ENCODE measurements at regions not wholly inside any gene's neighbourhood (a gene's known extent, or its start where the extent isn't known, plus 50 kb on each side); places are given as distances from the start of the nearest gene placed in this dataset.

DNA sequence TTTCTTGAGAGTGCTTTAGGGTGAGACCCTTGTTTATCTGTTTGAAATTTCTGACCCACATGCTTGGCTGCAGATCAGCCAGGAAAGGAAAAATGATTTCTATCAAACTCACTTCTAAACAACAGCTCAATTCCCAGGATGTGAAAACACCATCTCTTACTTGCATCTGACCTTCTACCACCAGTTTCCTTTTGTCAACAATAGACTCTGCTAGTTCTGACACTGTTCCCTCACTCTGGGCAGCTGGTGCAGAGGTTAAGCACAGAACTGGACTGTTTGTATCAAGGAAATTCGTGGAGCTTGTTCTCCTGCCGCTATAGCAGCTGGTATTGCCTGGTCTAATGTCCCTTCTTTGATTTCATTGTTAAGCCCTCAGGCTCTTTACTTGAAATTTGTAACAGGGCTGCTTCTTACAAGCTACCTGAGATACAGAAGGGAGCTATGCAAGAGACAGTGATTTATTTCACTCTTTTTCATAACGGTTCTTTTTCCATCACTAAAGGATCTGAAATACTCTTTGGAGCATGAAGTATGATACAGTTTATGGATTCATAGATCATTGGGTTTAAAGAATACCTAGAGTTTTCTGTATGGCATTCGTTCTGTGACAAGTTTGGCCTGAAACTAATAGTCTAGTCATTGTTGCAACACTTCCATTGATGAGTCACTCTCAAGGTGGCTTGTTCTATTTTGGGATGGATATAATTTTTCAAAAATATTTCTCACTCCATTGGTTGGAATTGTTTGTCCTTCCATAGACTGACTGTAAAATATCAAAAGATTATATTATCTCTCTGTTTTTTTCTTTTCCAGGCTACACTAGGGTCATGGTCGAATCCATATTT, 178.2 kb upstream of the ZC3H12C start:
- Histone ChIP-seq H3K27me3 (no peaks in the 10 kb centered on the region), H3K27ac (no peak overlapping the region), H3K4me1 (peaks cover 0 to 5% (median 0%) of the 10 kb centered on the region in 4 donors), H3K9me3 (no peaks in the 10 kb centered on the region), H3K4me3 (no peak overlapping the region), H3K36me3 (no peaks in the 10 kb centered on the region)
- DNase-seq (ENCODE audit: low spot score in 2 of 2) = no peak
- 45 to 47% methylated on average over 5 of the region's 5 CpGs for WGBS, 2 donors
- no peak for TF ChIP-seq CTCF (IDR thresholded peaks at IDR 0.05)
- TF ChIP-seq POLR2A (IDR thresholded peaks at IDR 0.05) = no peak
- TF ChIP-seq EP300 (IDR thresholded peaks at IDR 0.05) = no peak

GRCh38 chr11:109926941-109927340, 166.3 kb upstream of the ZC3H12C start:
- H3K4me1 ChIP-seq = no peaks in the 10 kb centered on the region
- peaks cover 0 to 20% (median 4%) of the 10 kb centered on the region in 4 donors for H3K9me3 ChIP-seq
- H3K27me3 ChIP-seq = no peaks in the 10 kb centered on the region
- no peak overlapping the region for H3K4me3 ChIP-seq
- 55% methylated on average over 3 of the region's 3 CpGs for WGBS, 2 donors
- no peak overlapping the region for H3K27ac ChIP-seq
- DNase-seq (ENCODE audit: low spot score in 2 of 2) = no peak
- no peaks in the 10 kb centered on the region for H3K36me3 ChIP-seq
- no peak for TF ChIP-seq CTCF (IDR thresholded peaks at IDR 0.05)
- TF ChIP-seq EP300 (IDR thresholded peaks at IDR 0.05) = no peak
- no peak for TF ChIP-seq POLR2A (IDR thresholded peaks at IDR 0.05)

DNA sequence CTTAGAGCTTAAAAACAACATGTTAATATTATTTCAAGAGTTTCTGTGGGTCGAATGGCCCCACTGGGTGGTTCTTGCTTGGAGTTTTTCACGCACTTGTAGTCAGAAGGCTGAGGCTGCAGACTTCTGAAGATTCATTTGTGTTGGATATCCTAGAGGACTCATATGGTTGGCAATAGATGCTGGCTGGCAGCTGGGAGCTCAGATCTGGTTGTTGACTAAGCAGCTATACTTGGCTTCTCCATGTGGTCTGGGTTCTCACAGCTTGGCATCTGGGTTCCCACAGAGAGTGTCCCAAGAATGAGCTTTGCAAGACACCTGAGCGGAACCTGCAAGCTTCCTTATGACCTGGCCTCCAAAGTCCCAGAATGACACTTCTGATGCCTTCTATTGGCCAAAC, 163.9 kb upstream of the ZC3H12C start:
- H3K27me3 ChIP-seq = no peaks in the 10 kb centered on the region
- 80 to 83% methylated on average over 3 of the region's 3 CpGs for WGBS, 2 donors
- no peaks in the 10 kb centered on the region for H3K4me1 ChIP-seq
- peaks cover 0 to 12% (median 3%) of the 10 kb centered on the region in 4 donors for H3K9me3 ChIP-seq
- no peaks in the 10 kb centered on the region for H3K36me3 ChIP-seq
- no peak overlapping the region for H3K27ac ChIP-seq
- no peak for DNase-seq (ENCODE audit: low spot score in 2 of 2)
- H3K4me3 ChIP-seq = no peak overlapping the region
- no peak for TF ChIP-seq CTCF (IDR thresholded peaks at IDR 0.05)
- no peak for TF ChIP-seq POLR2A (IDR thresholded peaks at IDR 0.05)
- TF ChIP-seq EP300 (IDR thresholded peaks at IDR 0.05) = no peak

GRCh38 chr11:109933126-109933525, 160.1 kb upstream of the ZC3H12C start:
- 92% methylated on average over 4 of the region's 4 CpGs for WGBS, 2 donors
- TF ChIP-seq POLR2A (IDR thresholded peaks at IDR 0.05) = no peak
- TF ChIP-seq CTCF (IDR thresholded peaks at IDR 0.05) = no peak
- no peak for TF ChIP-seq EP300 (IDR thresholded peaks at IDR 0.05)

DNA sequence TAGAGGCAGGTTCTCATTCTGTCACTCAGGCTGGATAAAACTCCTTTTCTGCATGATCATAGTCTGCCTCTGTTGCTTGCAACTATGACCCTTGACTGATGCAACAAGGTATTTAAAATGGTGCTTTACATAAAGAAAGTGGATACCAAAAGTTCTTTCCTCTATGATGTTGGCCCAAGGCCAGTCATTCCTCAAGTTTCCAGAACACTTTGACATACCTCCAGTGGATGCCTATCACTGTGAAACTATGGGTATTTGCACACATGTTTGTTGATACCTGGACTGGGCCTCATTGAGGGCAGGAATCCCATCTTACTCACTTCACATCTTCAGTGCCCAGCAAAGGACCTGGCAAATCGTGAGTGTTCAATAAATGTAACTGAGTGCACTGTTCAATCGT, 159.0 kb upstream of the ZC3H12C start:
- DNase-seq (ENCODE audit: low spot score in 2 of 2) = no peak
- TF ChIP-seq POLR2A (IDR thresholded peaks at IDR 0.05) (no peak), CTCF (IDR thresholded peaks at IDR 0.05) (no peak)
- 89 to 92% methylated on average over 2 of the region's 2 CpGs for WGBS, 2 donors

More at GRCh38 chr11:109933126-109933525, 160.1 kb upstream of the ZC3H12C start:
- Histone ChIP-seq H3K4me3 (no peak overlapping the region), H3K4me1 (no peaks in the 10 kb centered on the region), H3K9me3 (no peaks in the 10 kb centered on the region), H3K36me3 (no peaks in the 10 kb centered on the region), H3K27ac (no peak overlapping the region), H3K27me3 (no peaks in the 10 kb centered on the region)
- no peak for DNase-seq (ENCODE audit: low spot score in 2 of 2)

More for the DNA sequence above, 159.0 kb upstream of the ZC3H12C start:
- H3K27ac ChIP-seq = no peak overlapping the region
- H3K36me3 ChIP-seq = no peaks in the 10 kb centered on the region
- no peak overlapping the region for H3K4me3 ChIP-seq
- no peaks in the 10 kb centered on the region for H3K27me3 ChIP-seq
- H3K4me1 ChIP-seq = no peaks in the 10 kb centered on the region
- H3K9me3 ChIP-seq = no peaks in the 10 kb centered on the region
